BE2C (cell line): ENCODE measurements at regions not wholly inside any gene's neighbourhood (a gene's known extent, or its start where the extent isn't known, plus 50 kb on each side); places are given as distances from the start of the nearest gene placed in this dataset.
"Not testable (repeated sequence)": the region's sequence is repeated elsewhere in the genome, so short reads cannot be mapped to it uniquely, and the experiment has no call there.

Source experiments
- DNase-seq: peaks from one replicate; pipeline ENCODE4 v3.0.0-alpha.2; 2020
- H3K27me3 ChIP-seq: fragments of 250-450 bp; sonication (Bioruptor Pico); 2 replicates; pipeline ENCODE4 v1.5.1; 2020; ENCODE audit warnings: mild to moderate bottlenecking
- H3K36me3 ChIP-seq: fragments of 250-450 bp; sonication (Bioruptor Pico); 2 replicates; pipeline ENCODE4 v1.5.1; 2020; ENCODE audit warnings: mild to moderate bottlenecking
- H3K4me1 ChIP-seq: fragments of 250-450 bp; sonication (Bioruptor Pico); 2 replicates; pipeline ENCODE4 v1.5.1; 2020
- H3K4me3 ChIP-seq: 2 replicates; pipeline ENCODE4 v1.5.1; 2011; ENCODE audit warnings: low read depth, low read length
- H3K9me3 ChIP-seq: fragments of 250-450 bp; sonication (Bioruptor Pico); 2 replicates; pipeline ENCODE4 v1.5.1; 2020
- CTCF ChIP-seq: IDR thresholded peaks from 2 replicates; pipeline ENCODE4 v1.5.1; 2012; ENCODE audit warnings: mild to moderate bottlenecking, low read depth, low read length

GRCh38 chr2:41026613-41027012 lies 574.7 kb upstream of the SLC8A1 start:
- no peak for TF ChIP-seq CTCF
- Histone ChIP-seq H3K36me3 (no peaks in the 10 kb centered on the region), H3K9me3 (no peaks in the 10 kb centered on the region), H3K27me3 (no peaks in the 10 kb centered on the region), H3K4me3 (no peak overlapping the region), H3K4me1 (peaks cover 13% of the 10 kb centered on the region)
- DNase-seq, result no peak

- no peak for TF ChIP-seq CTCF
- H3K9me3 ChIP-seq, result no peaks in the 10 kb centered on the region
- DNase-seq, result no peak
- H3K4me1 ChIP-seq, result peaks cover 13% of the 10 kb centered on the region
- no peaks in the 10 kb centered on the region for H3K27me3 ChIP-seq
- no peaks in the 10 kb centered on the region for H3K36me3 ChIP-seq
- H3K4me3 ChIP-seq, result no peak overlapping the region
Measured at GRCh38 chr2:41027095-41027494, 575.2 kb upstream of the SLC8A1 start.

GRCh38 chr2:41031282-41031681 lies 579.4 kb upstream of the SLC8A1 start:
- no peak for TF ChIP-seq CTCF
- no peaks in the 10 kb centered on the region for H3K4me1 ChIP-seq
- no peak for DNase-seq

GRCh38 chr2:41032715-41033114 lies 580.8 kb upstream of the SLC8A1 start:
- no peak; the same call in 1 of the 2 replicates for TF ChIP-seq CTCF
- no peaks in the 10 kb centered on the region for H3K36me3 ChIP-seq
- DNase-seq, result no peak
- H3K9me3 ChIP-seq, result no peaks in the 10 kb centered on the region
- H3K4me1 ChIP-seq, result no peaks in the 10 kb centered on the region
- H3K4me3 ChIP-seq, result no peak overlapping the region
- 0 out of 2 replicates have a peak, but pooled peaks cover 3% of the 10 kb centered on the region for H3K27me3 ChIP-seq

More at GRCh38 chr2:41031282-41031681, 579.4 kb upstream of the SLC8A1 start:
- 0 out of 2 replicates have a peak, but pooled peaks cover 3% of the 10 kb centered on the region for H3K27me3 ChIP-seq
- H3K36me3 ChIP-seq, result no peaks in the 10 kb centered on the region
- H3K4me3 ChIP-seq, result no peak overlapping the region
- no peaks in the 10 kb centered on the region for H3K9me3 ChIP-seq

- Histone ChIP-seq H3K4me3 (no peak overlapping the region), H3K36me3 (no peaks in the 10 kb centered on the region), H3K27me3 (0 out of 2 replicates have a peak, but pooled peaks cover 3% of the 10 kb centered on the region), H3K4me1 (no peaks in the 10 kb centered on the region), H3K9me3 (no peaks in the 10 kb centered on the region)
- DNase-seq, result no peak
- no peak for TF ChIP-seq CTCF
Measured at GRCh38 chr2:41033127-41033526, 581.2 kb upstream of the SLC8A1 start.

- DNase-seq, result no peak
- no peak for TF ChIP-seq CTCF
- H3K4me3 ChIP-seq, result no peak overlapping the region
- no peaks in the 10 kb centered on the region for H3K27me3 ChIP-seq
- H3K9me3 ChIP-seq, result no peaks in the 10 kb centered on the region
- H3K36me3 ChIP-seq, result no peaks in the 10 kb centered on the region
- H3K4me1 ChIP-seq, result no peaks in the 10 kb centered on the region
Measured at GRCh38 chr2:41038408-41038807, 586.5 kb upstream of the SLC8A1 start.

- H3K9me3 ChIP-seq, DNase-seq, H3K27me3 ChIP-seq, H3K4me1 ChIP-seq, H3K36me3 ChIP-seq, H3K4me3 ChIP-seq: not testable (repeated sequence)
Measured at GRCh38 chr2:41039750-41040149, 587.9 kb upstream of the SLC8A1 start.
